Adrenal gland (tissue), 9 donors: ENCODE measurements at regions not wholly inside any gene's neighbourhood (a gene's known extent, or its start where the extent isn't known, plus 50 kb on each side); places are given as distances from the start of the nearest gene placed in this dataset.
"Not testable (repeated sequence)": the region's sequence is repeated elsewhere in the genome, so short reads cannot be mapped to it uniquely, and the experiment has no call there.

Source experiments
- DNase-seq, 7 donors: peaks; one replicate each; pipeline ENCODE4 v3.0.0-alpha.2; 2019 to 2020
- H3K27ac ChIP-seq, 5 donors: fragments of 200-600 bp; sonication (generic) in 4 of 5; 1 replicate in 3 of 5; 2 replicates in 2 of 5; pipeline versions ENCODE4 v1.5.1 to v1.8.0; 2016 to 2020; ENCODE audit warnings: mild to moderate bottlenecking in 1 of 5
- H3K27me3 ChIP-seq: fragments of 200-600 bp; 2 replicates; pipeline ENCODE4 v1.8.0; 2021
- H3K36me3 ChIP-seq, 2 donors: fragments of 200-600 bp; replicated peaks in 1 of 2; 1 replicate in 1 of 2; 2 replicates in 1 of 2; pipeline versions ENCODE4 v1.5.1 to v1.8.0; 2018 to 2022
- H3K4me1 ChIP-seq, 2 donors: fragments of 200-600 bp; replicated peaks in 1 of 2; 1 replicate in 1 of 2; 2 replicates in 1 of 2; pipeline versions ENCODE4 v1.5.1 to v1.8.0; 2018 to 2021
- H3K4me3 ChIP-seq, 4 donors: fragments of 200-600 bp; sonication (generic) in 3 of 4; one replicate each; pipeline ENCODE4 v1.5.1; 2016 to 2018
- H3K9me3 ChIP-seq, 3 donors: fragments of 200-600 bp; sonication (generic) in 1 of 3; replicated peaks in 1 of 3; 1 replicate in 2 of 3; 2 replicates in 1 of 3; pipeline versions ENCODE4 v1.5.1 to v1.8.0; 2016 to 2021
- CTCF ChIP-seq, 6 experiments: fragments of 450-650 bp in 4 of 6; fragments of 200-600 bp in 2 of 6; sonication (generic) in 1 of 6; IDR thresholded peaks; 1 replicate in 5 of 6; 2 replicates in 1 of 6; pipeline versions ENCODE4 v1.5.1 to v1.8.0; 2016 to 2021; ENCODE audit warnings: antibody characterized with exemption in 6 of 6, mild to moderate bottlenecking in 2 of 6, moderate library complexity in 1 of 6
- POLR2A ChIP-seq, 2 donors: fragments of 450-650 bp; IDR thresholded peaks; one replicate each; pipeline ENCODE4 v1.6.1; 2017; ENCODE audit warnings: antibody characterized with exemption in 2 of 2, mild to moderate bottlenecking in 2 of 2, moderate library complexity in 1 of 2
- WGBS, 4 donors: extraction: QIAGEN DNeasy Blood & Tissue Kit in 2 of 4; methylation state at CpG; one replicate each; pipeline versions ENCODE4 v1.1.5 to v1.1.7; 2013 to 2017; 5-methylcytosine and 5-hydroxymethylcytosine counted together
- intact Hi-C, 2 donors: fragments of 100-400 bp; cut with DNase I; formaldehyde crosslinking; loops; one replicate each; pipeline versions ENCODE4 v1.14.1 to v1.15.0; 2022 to 2023
- donor health status: healthy with polysubstance abuse.
- donor health status: Bipolar disorder and iron deficiency.
- donor health status: DM: yes; HTN: yes; CAD: no.
- donor health status: DM: no; HTN: no; CAD: no.
- donor health status: DM: no; HTN: no; CAD: no.

DNA sequence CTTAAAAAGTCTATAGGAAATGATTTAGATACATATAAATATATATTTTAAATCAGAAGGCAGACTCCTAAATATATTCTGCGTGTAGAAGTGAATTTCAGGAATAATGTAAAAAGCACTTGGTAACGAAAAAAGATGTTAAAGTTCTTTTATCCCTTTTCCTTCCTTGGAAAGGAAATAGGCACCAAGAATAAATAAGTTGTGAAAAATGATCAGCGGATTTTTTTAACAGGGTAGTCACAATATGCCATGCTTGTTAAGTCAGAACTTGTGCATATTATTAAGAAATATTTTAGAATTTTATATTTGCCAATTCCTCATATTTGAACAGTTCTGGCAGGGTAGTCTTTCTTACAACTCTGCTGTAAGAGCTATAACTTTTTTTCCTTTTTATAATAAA is 173.8 kb downstream of the CD83 start:
- TF ChIP-seq CTCF (IDR thresholded peaks at IDR 0.05): no peak
- no peak for TF ChIP-seq POLR2A (IDR thresholded peaks at IDR 0.05)
- Histone ChIP-seq H3K9me3 (no peaks in the 10 kb centered on the region), H3K36me3 (no peaks in the 10 kb centered on the region), H3K27ac (no peak overlapping the region), H3K27me3 (peaks cover 10% of the 10 kb centered on the region), H3K4me3 (no peak overlapping the region), H3K4me1 (peaks cover 0 to 5% of the 10 kb centered on the region in 2 donors)
- WGBS, 4 donors: 89 to 93% (median 91%) methylated on average over 3 of the region's 3 CpGs
- intact Hi-C loops: no loop called here
- no peak for DNase-seq

DNA sequence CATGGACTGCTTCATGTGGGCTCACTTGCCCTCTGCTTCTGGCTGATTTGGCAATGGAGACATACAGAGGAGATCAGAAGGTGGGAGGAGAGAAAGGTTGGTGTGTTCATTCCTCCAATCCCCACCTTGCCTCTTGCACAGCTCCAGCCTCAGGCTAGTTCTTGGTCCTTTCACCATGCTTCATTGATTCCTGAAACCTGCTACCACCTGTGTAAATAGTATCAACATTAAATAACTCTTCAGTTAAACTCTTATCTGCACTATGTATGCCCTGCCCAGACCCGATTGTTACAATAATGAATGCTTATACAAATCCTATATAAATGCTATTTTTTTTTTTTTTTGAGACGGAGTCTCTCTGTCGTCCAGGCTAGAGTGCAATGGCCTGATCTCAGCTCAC is 174.5 kb downstream of the CD83 start:
- TF ChIP-seq POLR2A (IDR thresholded peaks at IDR 0.05) (no peak), CTCF (IDR thresholded peaks at IDR 0.05) (no peak)
- Histone ChIP-seq H3K27me3 (peaks cover 10% of the 10 kb centered on the region), H3K4me3 (no peak overlapping the region), H3K27ac (no peak overlapping the region), H3K9me3 (no peaks in the 10 kb centered on the region), H3K4me1 (no peaks in the 10 kb centered on the region), H3K36me3 (no peaks in the 10 kb centered on the region)
- no peak for DNase-seq
- 81 to 96% (median 87%) methylated on average over 3 of the region's 3 CpGs for WGBS, 4 donors
- intact Hi-C loops: no loop called here

GRCh38 chr6:14294270-14294951 is 176.8 kb downstream of the CD83 start:
- Histone ChIP-seq H3K4me1 (no peaks in the 10 kb centered on the region), H3K9me3 (no peaks in the 10 kb centered on the region), H3K27me3 (peaks cover 4% of the 10 kb centered on the region), H3K27ac (no peak overlapping the region), H3K36me3 (no peaks in the 10 kb centered on the region), H3K4me3 (no peak overlapping the region)
- TF ChIP-seq POLR2A (IDR thresholded peaks at IDR 0.05): no peak
- no peak for TF ChIP-seq CTCF (IDR thresholded peaks at IDR 0.05)
- intact Hi-C loops: no loop called here
- 91 to 100% (median 95%) methylated on average over 4 of the region's 4 CpGs for WGBS, 4 donors
- DNase-seq: no peak

GRCh38 chr6:14296698-14297097 is 179.1 kb downstream of the CD83 start:
- H3K9me3 ChIP-seq, intact Hi-C loops, H3K27ac ChIP-seq, DNase-seq, H3K27me3 ChIP-seq, H3K4me1 ChIP-seq, H3K4me3 ChIP-seq, H3K36me3 ChIP-seq: not testable (repeated sequence)
- WGBS, 4 donors: 87 to 93% (median 89%) methylated on average over 6 of the region's 6 CpGs

GRCh38 chr6:14297118-14297517 is 179.5 kb downstream of the CD83 start:
- WGBS, 4 donors: 94 to 97% (median 96%) methylated on average over 7 of the region's 7 CpGs
- H3K36me3 ChIP-seq, H3K9me3 ChIP-seq, intact Hi-C loops, H3K4me1 ChIP-seq, DNase-seq, H3K27ac ChIP-seq, H3K27me3 ChIP-seq, H3K4me3 ChIP-seq: not testable (repeated sequence)

GRCh38 chr6:14300189-14300588 is 182.6 kb downstream of the CD83 start:
- H3K4me3 ChIP-seq, H3K4me1 ChIP-seq, DNase-seq, H3K9me3 ChIP-seq, H3K36me3 ChIP-seq, H3K27me3 ChIP-seq, intact Hi-C loops, H3K27ac ChIP-seq: not testable (repeated sequence)
- WGBS, 4 donors: 88 to 90% (median 89%) methylated on average over 14 to 16 of the region's 16 CpGs

- 76 to 90% (median 86%) methylated on average over 4 to 6 of the region's 9 CpGs for WGBS, 4 donors
- H3K36me3 ChIP-seq, DNase-seq, H3K4me1 ChIP-seq, H3K27ac ChIP-seq, intact Hi-C loops, H3K4me3 ChIP-seq, H3K27me3 ChIP-seq, H3K9me3 ChIP-seq: not testable (repeated sequence)
Measured at GRCh38 chr6:14300721-14301120, 183.1 kb downstream of the CD83 start.

DNA sequence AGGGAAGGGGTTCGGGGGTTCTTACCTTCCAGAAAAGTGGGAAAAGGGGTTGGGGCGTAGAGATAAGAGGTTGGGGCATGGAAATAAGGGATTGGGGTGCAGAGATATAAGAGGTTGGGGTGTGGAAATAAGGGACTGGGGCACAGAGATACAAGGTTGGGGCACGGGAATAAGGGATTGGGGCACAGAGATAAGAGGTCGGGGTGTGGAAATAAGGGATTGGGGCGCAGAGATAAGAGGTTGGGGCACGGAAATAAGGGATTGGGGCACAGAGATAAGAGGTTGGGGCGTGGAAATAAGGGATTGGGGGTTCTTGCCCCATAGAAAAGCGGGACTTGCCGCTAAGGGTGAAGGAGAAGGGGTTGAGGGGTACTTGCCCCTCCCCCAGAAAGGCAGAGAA is 183.9 kb downstream of the CD83 start:
- DNase-seq, H3K4me1 ChIP-seq, H3K27ac ChIP-seq, H3K27me3 ChIP-seq, H3K36me3 ChIP-seq, H3K4me3 ChIP-seq, intact Hi-C loops, H3K9me3 ChIP-seq: not testable (repeated sequence)
- 84 to 95% (median 89%) methylated on average over 8 to 9 of the region's 9 CpGs for WGBS, 4 donors
